Caco-2 (cell line): ENCODE measurements at regions not wholly inside any gene's neighbourhood (a gene's known extent, or its start where the extent isn't known, plus 50 kb on each side); places are given as distances from the start of the nearest gene placed in this dataset.

Experiments
- BruUV-seq: library from RNA; stranded (reverse); fragments of 400-500 nt; replicated peaks from 2 replicates; lab custom pipeline; 2021; lab: Mats Ljungman, UMichigan
- CTCF ChIA-PET: fragments of 300-600 bp; sonication (Branson Sonifier 250); formaldehyde crosslinking; loops from one replicate; lab custom pipeline; 2022; ENCODE audit warnings: antibody characterized with exemption; lab: Charles Lee
- POLR2A ChIA-PET: fragments of 300-600 bp; sonication (Branson Sonifier 250); formaldehyde crosslinking; loops from one replicate; lab custom pipeline; 2022; ENCODE audit warnings: antibody characterized with exemption; lab: Charles Lee
- DNase-seq, 2 experiments: peaks; one replicate each; pipeline versions ENCODE4 v3.0.0 to v3.0.0-alpha.2; 2020 to 2022
- H3K27me3 ChIP-seq: replicated peaks from 2 replicates; pipeline ENCODE4 v1.6.0; 2011; ENCODE audit warnings: low read length; ENCODE audit not compliant: control insufficient read depth, insufficient read depth
- H3K36me3 ChIP-seq: 2 replicates; pipeline ENCODE4 v1.5.1; 2011; ENCODE audit warnings: low read length; ENCODE audit not compliant: control insufficient read depth, insufficient read depth
- H3K4me1 ChIP-seq: fragments of 250-450 bp; sonication (Bioruptor Pico); 2 replicates; pipeline ENCODE4 v1.5.1; 2020; ENCODE audit warnings: mild to moderate bottlenecking
- H3K4me3 ChIP-seq: 2 replicates; pipeline ENCODE4 v1.5.1; 2011; ENCODE audit warnings: low read depth, mild to moderate bottlenecking, control low read depth, low read length
- H3K9me3 ChIP-seq: fragments of 250-450 bp; sonication (Bioruptor Pico); 2 replicates; pipeline ENCODE4 v1.5.1; 2020; ENCODE audit warnings: mild to moderate bottlenecking, moderate library complexity
- H3K27ac Mint-ChIP-seq: one replicate; pipeline ENCODE4 v1.8.0; 2022; ENCODE audit warnings: mixed read lengths; ENCODE audit not compliant: unreplicated experiment
- H3K27me3 Mint-ChIP-seq: one replicate; pipeline ENCODE4 v1.8.0; 2022; ENCODE audit warnings: mixed read lengths; ENCODE audit not compliant: insufficient read depth, unreplicated experiment
- H3K36me3 Mint-ChIP-seq: one replicate; pipeline ENCODE4 v1.8.0; 2022; ENCODE audit warnings: mild to moderate bottlenecking, mixed read lengths; ENCODE audit not compliant: insufficient read depth, unreplicated experiment
- H3K4me1 Mint-ChIP-seq: one replicate; pipeline ENCODE4 v1.8.0; 2022; ENCODE audit warnings: low read depth, mixed read lengths; ENCODE audit not compliant: unreplicated experiment
- H3K4me3 Mint-ChIP-seq: one replicate; pipeline ENCODE4 v1.8.0; 2022; ENCODE audit warnings: mild to moderate bottlenecking, moderate library complexity, mixed read lengths; ENCODE audit not compliant: unreplicated experiment
- H3K9me3 Mint-ChIP-seq: one replicate; pipeline ENCODE4 v1.8.0; 2022; ENCODE audit warnings: mixed read lengths; ENCODE audit not compliant: unreplicated experiment
- CTCF ChIP-seq, 2 experiments: fragments of 200-600 bp in 1 of 2; IDR thresholded peaks; 1 replicate in 1 of 2; 2 replicates in 1 of 2; pipeline versions ENCODE4 v1.5.1 to v1.8.0; 2011 to 2022; ENCODE audit warnings: antibody characterized with exemption in 1 of 2, control low read depth in 1 of 2, inconsistent platforms in 1 of 2, low read depth in 1 of 2, low read length in 1 of 2, mild to moderate bottlenecking in 1 of 2, moderate library complexity in 1 of 2; ENCODE audit not compliant: insufficient read depth in 1 of 2, severe bottlenecking in 1 of 2, unreplicated experiment in 1 of 2
- intact Hi-C: fragments of 100-400 bp; cut with micrococcal nuclease; formaldehyde crosslinking; loops from one replicate; pipeline ENCODE4 v1.10.0; 2022; ENCODE audit not compliant: unreplicated experiment

GRCh38 chr5:158519433-158520021 lies 580.2 kb downstream of the EBF1 start:
- no peaks in the 10 kb centered on the region for H3K36me3 ChIP-seq
- H3K4me1 ChIP-seq = no peaks in the 10 kb centered on the region
- H3K9me3 ChIP-seq = no peaks in the 10 kb centered on the region
- H3K27ac Mint-ChIP-seq = no peak overlapping the region
- no peaks in the 10 kb centered on the region for H3K27me3 Mint-ChIP-seq
- no peaks in the 10 kb centered on the region for H3K27me3 ChIP-seq
- CTCF ChIA-PET = no interaction called here
- no peak overlapping the region for H3K4me3 Mint-ChIP-seq
- no peaks in the 10 kb centered on the region for H3K4me1 Mint-ChIP-seq
- DNase-seq = no peak
- H3K36me3 Mint-ChIP-seq = no peaks in the 10 kb centered on the region
- POLR2A ChIA-PET = no interaction called here
- TF ChIP-seq CTCF (IDR thresholded peaks at IDR 0.05; ENCODE audit: insufficient read depth in 1 of 2, low read depth in 1 of 2, low read length in 1 of 2, severe bottlenecking in 1 of 2, unreplicated experiment in 1 of 2) = no peak
- intact Hi-C loops = no loop called here
- BruUV-seq = no TSS peak
- H3K4me3 ChIP-seq = no peak overlapping the region
- no peaks in the 10 kb centered on the region for H3K9me3 Mint-ChIP-seq

GRCh38 chr5:158516521-158516920 lies 583.2 kb downstream of the EBF1 start:
- Mint-ChIP-seq H3K27me3 (no peaks in the 10 kb centered on the region), H3K4me3 (no peak overlapping the region), H3K27ac (no peak overlapping the region), H3K4me1 (no peaks in the 10 kb centered on the region), H3K36me3 (no peaks in the 10 kb centered on the region), H3K9me3 (no peaks in the 10 kb centered on the region)
- Histone ChIP-seq H3K36me3 (no peaks in the 10 kb centered on the region), H3K27me3 (no peaks in the 10 kb centered on the region), H3K4me1 (no peaks in the 10 kb centered on the region), H3K4me3 (no peak overlapping the region), H3K9me3 (no peaks in the 10 kb centered on the region)
- no TSS peak for BruUV-seq
- no peak for DNase-seq
- POLR2A ChIA-PET = no interaction called here
- CTCF ChIA-PET = no interaction called here
- intact Hi-C loops = no loop called here
- no peak for TF ChIP-seq CTCF (IDR thresholded peaks at IDR 0.05; ENCODE audit: insufficient read depth in 1 of 2, low read depth in 1 of 2, low read length in 1 of 2, severe bottlenecking in 1 of 2, unreplicated experiment in 1 of 2)

- no peak for DNase-seq
- no peaks in the 10 kb centered on the region for H3K4me1 ChIP-seq
- ChIA-PET CTCF (no interaction called here), POLR2A (no interaction called here)
- no peak for TF ChIP-seq CTCF (IDR thresholded peaks at IDR 0.05; ENCODE audit: insufficient read depth in 1 of 2, low read depth in 1 of 2, low read length in 1 of 2, severe bottlenecking in 1 of 2, unreplicated experiment in 1 of 2)
- no TSS peak for BruUV-seq
- H3K4me3 ChIP-seq = no peak overlapping the region
- Mint-ChIP-seq H3K36me3 (no peaks in the 10 kb centered on the region), H3K4me3 (no peak overlapping the region), H3K27ac (no peak overlapping the region), H3K9me3 (no peaks in the 10 kb centered on the region), H3K4me1 (no peaks in the 10 kb centered on the region), H3K27me3 (peaks cover 4% of the 10 kb centered on the region)
- H3K9me3 ChIP-seq = no peaks in the 10 kb centered on the region
- H3K36me3 ChIP-seq = no peaks in the 10 kb centered on the region
- intact Hi-C loops = no loop called here
- no peaks in the 10 kb centered on the region for H3K27me3 ChIP-seq
These were observed 584.7 kb downstream of the EBF1 start for GRCh38 chr5:158514986-158515359.
